GM21423 (cell line): ENCODE measurements at regions not wholly inside any gene's neighbourhood (a gene's known extent, or its start where the extent isn't known, plus 50 kb on each side); places are given as distances from the start of the nearest gene placed in this dataset.

Experiments used
- ATAC-seq: cut with Tn5 transposase; IDR thresholded peaks from one replicate; pipeline ENCODE4 v1.9.1; 2021; ENCODE audit warnings: mild to moderate bottlenecking, moderate library complexity; ENCODE audit not compliant: unreplicated experiment

DNA sequence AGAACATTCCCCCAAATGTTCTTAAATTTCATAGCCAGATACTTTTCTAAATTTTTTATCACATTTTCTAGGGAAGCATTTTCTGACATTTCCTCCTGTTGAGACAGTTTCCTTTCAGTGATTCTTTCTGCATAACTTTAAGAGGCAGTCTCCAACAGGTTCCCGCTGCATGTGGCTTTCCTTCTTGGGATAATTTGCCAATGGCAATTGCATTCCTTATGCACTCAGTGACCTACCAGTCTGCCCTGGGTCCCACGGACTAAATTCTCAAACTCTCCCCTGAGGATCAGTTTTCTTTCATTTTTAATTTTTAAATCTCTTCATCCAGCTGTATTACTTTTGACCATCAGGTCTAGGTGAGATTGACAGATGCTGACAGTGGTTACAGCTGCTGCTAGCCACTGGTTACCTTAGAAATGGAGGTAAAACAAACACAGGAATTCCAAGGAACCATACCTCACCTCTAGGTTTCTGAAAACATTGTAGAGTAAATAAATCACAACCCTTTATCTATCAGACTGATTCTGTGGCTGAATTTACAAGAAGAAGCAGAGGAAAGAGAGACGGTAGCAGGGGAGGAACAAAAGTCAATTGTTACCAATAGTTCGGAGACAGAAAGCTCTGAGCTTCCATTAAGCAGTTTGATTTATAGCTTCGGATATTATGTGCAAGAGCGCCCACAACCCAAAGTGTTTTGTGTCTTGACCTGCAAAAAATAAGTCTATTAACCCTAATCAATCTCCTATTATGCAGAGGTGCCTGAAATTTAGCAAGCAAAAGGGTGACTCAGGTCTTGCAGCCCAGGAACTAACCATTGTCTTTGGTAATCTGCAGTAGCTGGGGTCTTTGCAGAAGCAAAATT lies 216.0 kb downstream of the PMP22 start:
- ATAC-seq = no peak

DNA sequence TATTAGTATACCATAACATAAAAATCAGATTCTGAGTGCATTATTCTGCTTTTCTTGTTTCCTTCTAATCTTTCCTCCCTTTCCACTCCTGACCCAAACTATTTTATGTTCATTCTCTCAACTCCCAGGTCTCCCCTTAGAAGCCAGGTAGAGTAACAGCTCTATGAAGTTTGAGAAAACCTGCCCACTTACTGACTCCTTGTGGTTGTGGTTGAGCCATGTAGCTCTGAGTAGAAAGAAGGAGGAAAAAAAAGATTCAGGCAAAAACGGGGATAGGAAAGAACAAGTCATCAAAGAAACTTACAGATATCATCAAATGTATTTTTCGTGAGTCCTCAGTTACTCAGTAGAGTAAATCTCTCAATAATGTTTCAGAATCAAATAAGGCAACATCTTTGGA lies 216.7 kb downstream of the PMP22 start:
- ATAC-seq = no peak

DNA sequence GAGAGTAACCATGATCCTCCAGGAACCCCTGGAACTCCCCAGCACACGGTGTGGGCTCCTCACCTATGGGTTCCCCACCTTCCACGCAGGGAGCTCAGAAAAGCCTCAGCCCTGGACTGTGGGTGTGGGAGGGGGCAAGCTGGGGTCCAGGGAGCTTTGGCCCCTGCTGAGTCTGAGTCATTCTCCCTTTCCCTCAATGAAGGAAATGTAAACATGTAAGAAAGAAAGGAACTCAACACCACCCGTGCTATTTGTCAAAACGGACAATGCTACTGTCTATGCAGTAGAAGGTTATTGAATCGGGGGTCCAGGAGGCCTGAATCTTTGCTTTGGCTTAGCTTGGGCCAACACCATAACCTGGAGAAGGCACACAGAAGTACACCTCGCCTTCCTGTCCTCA lies 222.8 kb downstream of the PMP22 start:
- ATAC-seq = no peak

GRCh38 chr17:15039366-15039765 lies 225.8 kb downstream of the PMP22 start:
- ATAC-seq = no peak

GRCh38 chr17:15038656-15039055 lies 226.5 kb downstream of the PMP22 start:
- ATAC-seq = no peak

- ATAC-seq = no peak
These were observed 228.9 kb downstream of the PMP22 start for GRCh38 chr17:15036238-15036637.

DNA sequence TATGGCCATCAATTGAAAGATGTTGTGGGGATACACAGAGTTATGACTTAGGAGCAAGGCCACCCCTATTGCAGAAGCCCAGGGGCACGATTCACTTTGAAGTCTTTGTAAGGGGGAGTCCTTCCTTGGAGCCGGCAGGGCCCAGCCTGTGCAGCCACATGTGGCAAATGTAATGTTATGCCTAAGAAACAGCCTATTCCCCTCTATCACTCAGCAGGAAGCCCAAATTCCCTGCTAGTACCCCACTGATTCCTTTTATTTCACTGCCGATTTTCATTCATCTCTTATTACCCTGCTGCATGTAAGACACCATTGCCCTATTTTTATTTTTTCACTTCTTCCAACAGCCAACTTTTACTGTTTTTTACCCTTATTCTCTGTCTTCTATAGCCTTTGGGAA lies 233.2 kb downstream of the PMP22 start:
- ATAC-seq = no peak

DNA sequence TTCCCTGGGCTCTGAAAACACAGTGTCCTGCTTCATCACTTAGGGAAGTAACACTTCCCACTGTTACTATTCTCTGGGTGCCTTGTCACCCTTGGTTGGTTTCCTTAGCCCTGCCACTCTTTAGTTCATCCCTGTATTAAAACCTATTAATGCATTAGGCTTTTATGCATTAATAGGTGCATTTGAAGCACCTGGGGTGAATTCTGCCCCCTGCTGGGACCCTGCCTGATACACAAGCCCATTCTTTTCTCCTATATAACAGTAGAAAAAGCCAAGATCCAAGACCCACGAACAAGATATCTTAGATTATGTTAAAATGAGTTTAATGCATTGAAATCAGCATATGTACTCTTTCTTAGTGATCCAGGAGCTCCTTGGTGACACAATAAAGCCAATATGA lies 235.7 kb downstream of the PMP22 start:
- no peak for ATAC-seq

GRCh38 chr17:15027853-15028252 lies 237.3 kb downstream of the PMP22 start:
- ATAC-seq = no peak

GRCh38 chr17:15026088-15026487 lies 239.0 kb downstream of the PMP22 start:
- no peak for ATAC-seq

DNA sequence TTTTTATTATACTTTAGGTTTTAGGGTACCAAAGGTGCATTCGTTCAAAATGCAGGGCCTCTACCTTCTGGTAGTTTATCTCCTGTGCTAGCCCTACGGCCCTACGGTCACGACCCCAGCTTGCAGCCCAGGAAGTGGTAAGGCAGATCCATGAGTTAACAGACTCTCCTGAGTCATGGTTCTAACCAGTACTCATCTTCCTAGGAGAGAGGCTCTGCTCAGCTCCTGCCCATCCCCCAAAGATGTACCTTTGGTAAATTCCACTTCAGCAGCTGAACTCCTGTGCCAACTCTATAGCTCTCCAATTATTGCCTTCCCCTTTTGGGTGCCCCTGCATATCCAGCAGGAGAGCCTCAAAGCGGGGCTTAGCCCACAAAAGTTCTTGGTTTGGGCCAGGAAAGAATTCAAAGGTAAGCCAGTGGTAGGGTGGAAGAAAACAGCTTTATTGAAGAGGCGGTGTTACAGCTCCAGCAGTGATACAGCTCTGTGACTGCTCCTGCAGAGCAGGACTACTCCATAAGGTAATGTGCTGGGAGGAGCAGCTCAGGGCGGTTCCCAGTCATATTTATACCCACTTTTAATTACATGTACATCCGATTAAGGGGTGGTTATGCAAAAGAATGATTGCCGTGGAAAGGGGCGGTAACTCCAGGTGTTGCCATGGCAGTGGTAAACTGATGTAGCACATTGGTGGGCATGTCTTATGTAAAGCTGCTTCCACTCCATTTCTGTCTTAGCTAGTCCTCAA lies 241.4 kb downstream of the PMP22 start:
- ATAC-seq = no peak

- ATAC-seq = no peak
These were observed 246.0 kb downstream of the PMP22 start for GRCh38 chr17:15019158-15019557.

DNA sequence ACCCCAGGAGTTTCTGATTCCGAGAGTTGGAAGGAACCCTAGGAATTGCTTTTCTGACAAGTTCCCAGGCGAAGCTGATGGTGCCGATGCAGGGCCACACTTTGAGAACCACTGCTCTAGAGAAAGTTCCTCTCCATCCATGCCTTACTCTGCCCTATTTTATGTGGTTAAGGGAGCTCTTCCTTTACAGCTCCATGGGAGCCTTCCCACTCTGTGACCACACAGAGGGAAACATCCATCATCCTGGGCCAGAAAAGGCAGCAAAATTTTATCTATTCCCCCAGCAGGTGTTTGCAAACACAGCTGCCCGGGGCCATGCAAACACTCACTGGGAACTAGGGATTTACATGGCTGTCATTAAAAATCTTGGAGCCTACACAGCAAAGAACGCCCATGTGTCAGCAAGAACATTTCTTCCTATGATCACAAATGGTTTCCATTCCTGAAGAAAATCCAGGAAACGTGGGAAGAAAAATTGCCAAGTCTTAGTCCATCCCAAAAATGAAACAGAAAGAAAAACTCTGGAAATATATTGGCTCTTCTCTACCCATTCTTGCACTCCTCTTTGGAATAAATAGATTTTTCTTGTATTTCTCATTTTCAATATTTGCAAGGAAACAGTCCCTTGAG lies 252.7 kb downstream of the PMP22 start:
- no peak for ATAC-seq

- no peak for ATAC-seq
These were observed 256.0 kb downstream of the PMP22 start for GRCh38 chr17:15009087-15009486.

GRCh38 chr17:15007147-15007553 lies 258.0 kb downstream of the PMP22 start:
- ATAC-seq = no peak

GRCh38 chr17:15006421-15007128 lies 258.6 kb downstream of the PMP22 start:
- ATAC-seq = no peak

DNA sequence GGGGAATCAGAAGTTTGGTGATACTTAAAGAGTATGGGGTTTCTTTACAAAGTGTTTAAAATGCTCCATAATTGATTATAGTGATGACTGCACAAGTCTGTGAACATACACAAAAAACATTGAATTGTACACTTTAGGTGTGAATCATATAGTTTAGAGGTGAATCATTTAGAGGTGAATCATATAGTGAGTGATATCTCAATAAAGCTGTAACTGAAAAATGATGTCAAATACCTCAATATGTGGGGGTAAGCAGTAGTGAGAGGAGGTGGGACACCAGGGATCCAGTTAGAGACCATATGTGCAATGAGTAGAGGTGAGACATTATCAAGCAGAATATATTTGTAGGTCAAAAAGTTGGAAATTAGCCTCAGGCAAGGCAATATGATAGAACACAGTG lies 264.5 kb downstream of the PMP22 start:
- no peak for ATAC-seq

- ATAC-seq = no peak
These were observed 267.8 kb downstream of the PMP22 start for GRCh38 chr17:14997290-14997689.

DNA sequence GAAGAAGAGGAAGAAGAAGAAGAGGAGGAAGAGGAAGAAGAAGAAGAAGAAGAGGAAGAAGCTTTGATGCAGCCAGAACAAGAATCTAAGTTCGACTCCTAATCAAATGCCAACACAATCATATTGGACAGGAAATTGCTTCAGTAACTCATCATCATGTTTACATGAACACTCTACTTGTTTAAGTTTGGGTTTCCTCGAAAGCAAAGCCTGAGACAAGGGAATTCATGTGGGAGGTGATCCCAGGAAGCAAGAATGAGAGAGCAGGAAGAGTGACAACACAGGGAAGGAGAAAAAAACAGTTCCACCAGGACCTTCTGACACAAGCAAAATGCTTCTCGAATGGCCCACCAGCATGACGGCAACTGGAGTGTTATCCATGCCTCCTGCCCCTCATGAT lies 279.0 kb downstream of the PMP22 start:
- ATAC-seq = no peak

GRCh38 chr17:14972844-14973243 lies 292.3 kb downstream of the PMP22 start:
- ATAC-seq = no peak

DNA sequence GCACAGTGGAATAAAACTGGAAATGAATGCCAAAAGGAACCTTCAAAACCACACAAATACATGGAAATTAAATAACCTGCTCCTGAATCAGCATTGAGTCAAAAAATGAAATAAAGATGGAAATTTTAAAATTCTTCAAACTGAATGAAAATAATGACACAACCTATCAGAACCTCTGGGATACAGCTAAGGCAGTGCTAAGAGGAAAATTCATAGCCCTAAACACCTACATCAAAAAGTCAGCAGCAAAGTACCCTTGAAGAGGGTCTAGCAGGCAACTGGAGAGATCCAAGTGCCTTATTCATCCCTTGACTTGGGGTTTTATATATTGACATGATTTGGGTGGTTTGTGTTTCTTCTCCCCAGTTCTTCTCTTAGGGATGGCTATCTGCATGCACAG lies 294.1 kb downstream of the PMP22 start:
- no peak for ATAC-seq
